Suprapubic skin (tissue), 4 donors: ENCODE measurements at regions not wholly inside any gene's neighbourhood (a gene's known extent, or its start where the extent isn't known, plus 50 kb on each side); places are given as distances from the start of the nearest gene placed in this dataset.
A peak's percentile ranks its signal among the peaks of the same experiment; 100 is the strongest.

ENCODE experiments used
- DNase-seq, 2 donors: peaks; one replicate each; pipeline ENCODE4 v3.0.0-alpha.2; 2019; ENCODE audit warnings: low spot score in 2 of 2
- H3K27ac ChIP-seq: fragments of 200-600 bp; sonication (generic); one replicate; pipeline ENCODE4 v1.5.1; 2019
- H3K27me3 ChIP-seq: fragments of 200-600 bp; sonication (generic); one replicate; pipeline ENCODE4 v1.5.1; 2019
- H3K36me3 ChIP-seq: fragments of 200-600 bp; sonication (generic); one replicate; pipeline ENCODE4 v1.5.1; 2019
- H3K4me1 ChIP-seq: fragments of 200-600 bp; sonication (generic); one replicate; pipeline ENCODE4 v1.5.1; 2019
- H3K4me3 ChIP-seq: fragments of 200-600 bp; sonication (generic); one replicate; pipeline ENCODE4 v1.5.1; 2019; ENCODE audit warnings: mild to moderate bottlenecking
- H3K9me3 ChIP-seq: fragments of 200-600 bp; sonication (generic); one replicate; pipeline ENCODE4 v1.5.1; 2019
- EP300 ChIP-seq: sonication (generic); formaldehyde crosslinking; IDR thresholded peaks from one replicate; pipeline ENCODE4 v1.6.1; 2017; ENCODE audit warnings: antibody characterized with exemption
- POLR2A ChIP-seq, 2 donors: fragments of 450-650 bp; IDR thresholded peaks; one replicate each; pipeline ENCODE4 v1.6.1; 2017; ENCODE audit warnings: antibody characterized with exemption in 2 of 2, mild to moderate bottlenecking in 2 of 2, moderate library complexity in 2 of 2
- POLR2AphosphoS5 ChIP-seq, 3 donors: sonication (generic); formaldehyde crosslinking; IDR thresholded peaks; one replicate each; pipeline ENCODE4 v1.6.1; 2017; ENCODE audit warnings: antibody characterized with exemption in 3 of 3
- WGBS: methylation state at CpG from one replicate; pipeline ENCODE4 v1.1.5; 2018; 5-methylcytosine and 5-hydroxymethylcytosine counted together
- TF ChIP-seq, protein P1 (sequence below), 2 donors: fragments of 200-600 bp in 1 of 2; fragments of 450-650 bp in 1 of 2; sonication (generic) in 1 of 2; IDR thresholded peaks; one replicate each; pipeline ENCODE4 v1.5.1; 2016 to 2019; ENCODE audit warnings: antibody characterized with exemption in 2 of 2, mild to moderate bottlenecking in 1 of 2, moderate library complexity in 1 of 2

DNA sequence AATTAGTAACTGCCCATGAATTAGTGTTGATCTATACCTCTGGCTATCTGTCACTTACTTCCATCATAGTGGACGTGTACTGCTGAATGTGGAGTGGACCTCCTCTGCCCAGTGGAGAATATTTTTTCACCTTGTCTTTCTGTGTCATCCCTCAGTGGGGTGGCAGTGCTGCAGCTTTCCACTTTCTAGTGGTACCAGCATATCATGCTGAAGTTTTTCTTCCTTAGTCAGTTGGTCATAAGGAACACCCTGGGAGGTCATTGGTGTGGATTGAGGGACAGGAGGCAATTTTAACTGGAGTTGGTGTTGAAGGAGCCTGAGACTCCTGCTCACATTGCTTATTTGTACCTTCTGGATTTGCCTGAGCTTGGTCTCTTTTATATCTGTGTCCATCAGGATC lies 151.7 kb upstream of the ANKH start:
- TF ChIP-seq POLR2A (IDR thresholded peaks at IDR 0.05) (no peak), EP300 (no peak), POLR2AphosphoS5 (IDR thresholded peaks at IDR 0.05) (no peak)
- TF ChIP-seq, protein P1, sequence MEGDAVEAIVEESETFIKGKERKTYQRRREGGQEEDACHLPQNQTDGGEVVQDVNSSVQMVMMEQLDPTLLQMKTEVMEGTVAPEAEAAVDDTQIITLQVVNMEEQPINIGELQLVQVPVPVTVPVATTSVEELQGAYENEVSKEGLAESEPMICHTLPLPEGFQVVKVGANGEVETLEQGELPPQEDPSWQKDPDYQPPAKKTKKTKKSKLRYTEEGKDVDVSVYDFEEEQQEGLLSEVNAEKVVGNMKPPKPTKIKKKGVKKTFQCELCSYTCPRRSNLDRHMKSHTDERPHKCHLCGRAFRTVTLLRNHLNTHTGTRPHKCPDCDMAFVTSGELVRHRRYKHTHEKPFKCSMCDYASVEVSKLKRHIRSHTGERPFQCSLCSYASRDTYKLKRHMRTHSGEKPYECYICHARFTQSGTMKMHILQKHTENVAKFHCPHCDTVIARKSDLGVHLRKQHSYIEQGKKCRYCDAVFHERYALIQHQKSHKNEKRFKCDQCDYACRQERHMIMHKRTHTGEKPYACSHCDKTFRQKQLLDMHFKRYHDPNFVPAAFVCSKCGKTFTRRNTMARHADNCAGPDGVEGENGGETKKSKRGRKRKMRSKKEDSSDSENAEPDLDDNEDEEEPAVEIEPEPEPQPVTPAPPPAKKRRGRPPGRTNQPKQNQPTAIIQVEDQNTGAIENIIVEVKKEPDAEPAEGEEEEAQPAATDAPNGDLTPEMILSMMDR (IDR thresholded peaks at IDR 0.05), result no peak
- 100% methylated on average over 1 of the region's 1 CpG for WGBS
- Histone ChIP-seq H3K9me3 (no peaks in the 10 kb centered on the region), H3K36me3 (no peaks in the 10 kb centered on the region), H3K27ac (no peak overlapping the region), H3K4me1 (no peaks in the 10 kb centered on the region), H3K4me3 (no peak overlapping the region), H3K27me3 (no peaks in the 10 kb centered on the region)
- DNase-seq, result no peak

DNA sequence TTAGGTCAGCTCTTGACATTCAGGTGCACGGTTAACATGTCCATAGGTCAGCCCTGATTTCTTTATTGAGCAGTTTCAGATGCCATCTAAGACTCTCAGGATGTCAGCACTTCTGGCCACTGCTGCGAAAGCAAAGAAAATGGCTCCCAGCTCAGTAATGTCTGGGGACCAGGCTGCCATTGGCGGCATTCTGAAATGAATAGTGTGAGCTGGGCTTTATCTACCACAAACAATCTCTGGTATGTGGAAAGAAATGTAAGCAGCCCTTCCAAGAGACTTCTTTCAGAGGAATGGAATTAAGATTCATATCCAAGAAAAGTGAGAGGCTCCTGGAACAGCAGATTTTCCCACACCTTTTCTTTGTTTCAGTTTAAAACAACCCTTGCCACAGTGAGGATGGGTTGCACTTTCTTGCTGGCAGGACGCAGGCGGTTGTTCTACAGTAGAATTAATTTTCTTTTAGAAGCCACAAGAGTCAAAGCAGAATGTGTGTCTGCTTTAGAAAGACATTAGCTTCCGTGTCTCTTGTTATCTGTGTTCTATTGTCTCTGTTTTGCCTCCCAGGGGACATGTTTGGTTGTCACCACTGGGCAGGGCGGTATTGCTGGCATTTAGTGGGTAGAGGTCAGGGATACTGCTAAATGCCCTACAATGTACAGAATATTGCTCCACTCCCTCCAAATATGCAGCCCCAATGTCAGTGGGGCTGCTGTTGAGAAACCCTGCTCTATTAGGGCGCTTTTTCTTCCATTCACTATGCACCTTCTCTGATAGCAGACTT lies 149.9 kb upstream of the ANKH start:
- no peak overlapping the region for H3K27ac ChIP-seq
- no peaks in the 10 kb centered on the region for H3K9me3 ChIP-seq
- DNase-seq, result no peak
- TF ChIP-seq POLR2AphosphoS5 (IDR thresholded peaks at IDR 0.05) (no peak), POLR2A (IDR thresholded peaks at IDR 0.05) (no peak), EP300 (no peak)
- TF ChIP-seq, protein P1 (IDR thresholded peaks at IDR 0.05), result no peak
- no peak overlapping the region for H3K4me3 ChIP-seq
- WGBS, result 62% methylated on average over 8 of the region's 8 CpGs
- H3K27me3 ChIP-seq, result no peaks in the 10 kb centered on the region
- no peaks in the 10 kb centered on the region for H3K4me1 ChIP-seq
- no peaks in the 10 kb centered on the region for H3K36me3 ChIP-seq

- TF ChIP-seq POLR2A (IDR thresholded peaks at IDR 0.05) (no peak), POLR2AphosphoS5 (IDR thresholded peaks at IDR 0.05) (no peak), EP300 (no peak)
- TF ChIP-seq, protein P1 (IDR thresholded peaks at IDR 0.05), result no peak
- no peaks in the 10 kb centered on the region for H3K4me1 ChIP-seq
- no peak overlapping the region for H3K27ac ChIP-seq
- 67% methylated on average over 3 of the region's 3 CpGs for WGBS
- H3K9me3 ChIP-seq, result no peaks in the 10 kb centered on the region
- no peaks in the 10 kb centered on the region for H3K36me3 ChIP-seq
- DNase-seq, result no peak
- H3K27me3 ChIP-seq, result no peaks in the 10 kb centered on the region
- no peak overlapping the region for H3K4me3 ChIP-seq
Measured at GRCh38 chr5:15020736-15021135, 149.2 kb upstream of the ANKH start.

- H3K4me1 ChIP-seq, result peaks cover 3% of the 10 kb centered on the region
- no peak for DNase-seq
- no peaks in the 10 kb centered on the region for H3K9me3 ChIP-seq
- TF ChIP-seq POLR2AphosphoS5 (IDR thresholded peaks at IDR 0.05) (no peak), POLR2A (IDR thresholded peaks at IDR 0.05) (no peak), EP300 (no peak)
- TF ChIP-seq, protein P1 (IDR thresholded peaks at IDR 0.05), result no peak
- no peaks in the 10 kb centered on the region for H3K36me3 ChIP-seq
- no peak overlapping the region for H3K27ac ChIP-seq
- H3K27me3 ChIP-seq, result no peaks in the 10 kb centered on the region
- WGBS, result 55% methylated on average over 3 of the region's 3 CpGs
- H3K4me3 ChIP-seq, result no peak overlapping the region
Measured at GRCh38 chr5:15014809-15015208, 143.2 kb upstream of the ANKH start.

- no peak for DNase-seq
- TF ChIP-seq, protein P1 (IDR thresholded peaks at IDR 0.05), result peak; percentile 35 to 47
- TF ChIP-seq POLR2A (IDR thresholded peaks at IDR 0.05) (no peak), EP300 (no peak), POLR2AphosphoS5 (IDR thresholded peaks at IDR 0.05) (no peak)
- Histone ChIP-seq H3K36me3 (no peaks in the 10 kb centered on the region), H3K4me1 (peaks cover 13% of the 10 kb centered on the region), H3K9me3 (no peaks in the 10 kb centered on the region), H3K27me3 (no peaks in the 10 kb centered on the region), H3K27ac (no peak overlapping the region), H3K4me3 (no peak overlapping the region)
- WGBS, result 55% methylated on average over 3 of the region's 3 CpGs
Measured at GRCh38 chr5:15013654-15014463, 142.3 kb upstream of the ANKH start.
